ENCODE measurements at regions not wholly inside any gene's neighbourhood (a gene's known extent, or its start where the extent isn't known, plus 50 kb on each side); places are given as distances from the start of the nearest gene placed in this dataset.

DNA sequence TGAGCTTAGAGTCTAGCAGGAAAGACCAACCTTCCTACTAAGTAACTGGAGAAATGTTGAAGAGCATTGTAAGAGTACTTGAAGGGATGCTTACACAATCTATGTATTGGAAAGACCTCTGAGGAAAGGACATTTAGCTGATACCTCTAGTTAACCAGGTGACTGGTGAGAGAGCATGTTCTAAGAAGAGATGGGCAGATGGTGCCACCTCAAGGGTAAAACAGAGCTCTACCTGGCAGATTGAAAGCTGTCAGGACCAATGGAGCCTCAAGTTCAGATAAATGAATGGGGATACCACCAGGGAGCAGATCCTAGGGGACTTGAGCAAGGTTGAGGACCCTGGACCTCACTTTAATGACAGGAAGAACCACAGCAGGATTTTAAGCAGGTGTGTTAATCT lies 196.4 kb downstream of the QDPR start:
- no peaks in the 10 kb centered on the region for H3K36me3 Mint-ChIP-seq (ENCODE audit: insufficient read depth)

DNA sequence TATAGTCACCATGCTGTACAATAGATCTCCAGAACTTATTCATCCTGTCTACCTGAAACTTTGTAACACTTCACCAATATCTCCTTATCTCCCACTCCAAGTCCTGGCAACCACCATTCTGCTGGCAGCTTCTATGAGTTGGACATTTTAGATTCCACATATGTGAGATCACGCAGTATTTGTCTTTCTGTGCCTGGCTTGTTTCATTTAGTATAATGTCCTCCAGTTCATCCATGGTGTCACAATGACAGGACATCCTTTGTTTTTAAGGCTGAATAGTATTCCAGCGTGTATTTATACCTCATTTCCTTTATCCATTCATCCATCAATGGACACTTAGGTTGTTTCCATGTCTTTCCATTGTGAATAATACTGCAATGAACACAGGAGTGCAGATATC lies 198.7 kb downstream of the QDPR start:
- Mint-ChIP-seq H3K27me3 (peaks cover 21% of the 10 kb centered on the region), H3K27ac (ENCODE audit: low read depth) (no peak overlapping the region), H3K4me1 (no peaks in the 10 kb centered on the region), H3K36me3 (ENCODE audit: insufficient read depth) (no peaks in the 10 kb centered on the region), H3K4me3 (no peak overlapping the region), H3K9me3 (no peaks in the 10 kb centered on the region)
- ATAC-seq (replicated peaks; ENCODE audit: extremely low read depth, poor library complexity, severe bottlenecking) (no peak), DNase-seq (ENCODE audit: low spot score in 2 of 2) (no peak)

More for the DNA sequence above, 196.4 kb downstream of the QDPR start:
- Mint-ChIP-seq H3K27me3 (peaks cover 21% of the 10 kb centered on the region), H3K9me3 (no peaks in the 10 kb centered on the region), H3K27ac (ENCODE audit: low read depth) (no peak overlapping the region), H3K4me3 (no peak overlapping the region), H3K4me1 (no peaks in the 10 kb centered on the region)
- ATAC-seq (replicated peaks; ENCODE audit: extremely low read depth, poor library complexity, severe bottlenecking) (no peak), DNase-seq (ENCODE audit: low spot score in 2 of 2) (no peak)

DNA sequence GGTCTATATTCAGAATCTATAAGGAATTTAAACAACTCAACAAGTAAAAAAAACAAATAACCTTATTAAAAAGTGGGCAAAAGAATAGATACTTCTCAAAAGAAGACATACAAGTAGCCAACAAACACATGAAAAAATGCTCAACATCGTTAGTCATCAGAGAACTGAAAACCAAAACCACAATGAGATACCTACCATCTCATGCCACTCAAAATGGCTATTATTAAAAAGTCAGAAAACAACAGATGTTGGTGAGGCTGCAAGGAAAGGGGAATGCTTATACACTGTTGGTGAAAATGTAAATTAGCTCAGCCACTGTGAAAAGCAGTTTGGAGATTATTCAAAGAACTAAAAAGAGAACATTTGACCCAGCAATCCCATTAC lies 201.6 kb downstream of the QDPR start:
- Mint-ChIP-seq H3K27me3 (no peaks in the 10 kb centered on the region), H3K4me3 (no peak overlapping the region), H3K9me3 (no peaks in the 10 kb centered on the region), H3K4me1 (no peaks in the 10 kb centered on the region), H3K27ac (ENCODE audit: low read depth) (no peak overlapping the region), H3K36me3 (ENCODE audit: insufficient read depth) (no peaks in the 10 kb centered on the region)
- DNase-seq (ENCODE audit: low spot score in 2 of 2) (no peak), ATAC-seq (replicated peaks; ENCODE audit: extremely low read depth, poor library complexity, severe bottlenecking) (no peak)

DNA sequence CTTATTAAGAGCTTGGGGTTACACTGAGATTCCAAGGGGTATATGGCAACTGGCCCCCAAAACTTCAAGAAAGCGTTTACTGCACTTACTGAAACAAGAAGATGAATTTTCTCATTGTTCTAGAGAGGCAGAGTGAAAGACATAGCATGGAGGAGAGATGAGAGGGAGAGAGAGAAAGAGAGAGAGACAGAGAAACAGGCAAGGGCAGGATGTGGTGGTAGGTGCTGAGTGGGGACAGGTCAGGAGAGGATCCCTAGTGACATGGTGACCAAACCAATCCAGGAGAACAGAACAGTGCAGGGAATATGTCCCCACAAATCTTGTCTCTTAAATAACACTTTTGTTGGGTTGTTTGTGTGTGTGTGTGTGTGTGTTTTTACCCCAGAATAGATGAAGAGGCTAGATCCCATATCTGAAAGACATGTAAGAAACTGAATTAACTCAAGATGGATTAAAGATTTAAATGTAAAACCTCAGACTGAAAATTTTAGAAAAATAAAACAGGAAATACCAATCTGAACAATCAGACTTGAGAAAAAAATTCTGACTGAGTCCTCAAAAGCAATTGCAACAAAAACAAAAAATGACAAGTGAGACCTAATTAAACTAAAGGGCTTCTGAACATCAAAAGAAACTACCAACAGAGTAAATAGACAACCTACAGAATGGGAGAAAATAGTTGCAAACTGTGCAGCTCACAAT lies 202.2 kb downstream of the QDPR start:
- Mint-ChIP-seq H3K36me3 (ENCODE audit: insufficient read depth) (no peaks in the 10 kb centered on the region), H3K27me3 (no peaks in the 10 kb centered on the region), H3K4me1 (no peaks in the 10 kb centered on the region), H3K9me3 (no peaks in the 10 kb centered on the region), H3K4me3 (no peak overlapping the region), H3K27ac (ENCODE audit: low read depth) (no peak overlapping the region)
- DNase-seq (ENCODE audit: low spot score in 2 of 2) (no peak), ATAC-seq (replicated peaks; ENCODE audit: extremely low read depth, poor library complexity, severe bottlenecking) (no peak)

DNA sequence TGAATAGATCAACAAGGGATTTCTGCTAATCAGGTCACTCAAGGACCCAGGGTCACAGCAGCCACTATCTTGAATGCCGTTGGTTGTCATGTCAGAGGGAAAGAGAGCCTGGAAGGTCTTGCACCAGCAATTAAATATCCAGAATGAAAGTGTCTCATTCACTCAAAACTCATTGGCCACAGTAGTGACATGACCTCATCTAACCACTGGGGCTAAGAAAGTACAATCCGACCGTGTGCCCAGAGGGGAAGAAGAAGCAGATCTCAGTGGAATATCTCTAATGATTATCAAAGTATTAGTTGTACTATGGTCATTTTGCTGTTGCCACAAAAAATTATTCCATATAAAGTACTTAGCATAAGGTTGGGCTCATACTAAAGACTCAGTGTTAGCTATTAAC lies 210.0 kb downstream of the QDPR start:
- Mint-ChIP-seq H3K4me3 (no peak overlapping the region), H3K4me1 (no peaks in the 10 kb centered on the region), H3K27ac (ENCODE audit: low read depth) (no peak overlapping the region), H3K27me3 (peaks cover 22% of the 10 kb centered on the region), H3K9me3 (no peaks in the 10 kb centered on the region), H3K36me3 (ENCODE audit: insufficient read depth) (no peaks in the 10 kb centered on the region)
- DNase-seq (ENCODE audit: low spot score in 2 of 2) (no peak), ATAC-seq (replicated peaks; ENCODE audit: extremely low read depth, poor library complexity, severe bottlenecking) (no peak)

DNA sequence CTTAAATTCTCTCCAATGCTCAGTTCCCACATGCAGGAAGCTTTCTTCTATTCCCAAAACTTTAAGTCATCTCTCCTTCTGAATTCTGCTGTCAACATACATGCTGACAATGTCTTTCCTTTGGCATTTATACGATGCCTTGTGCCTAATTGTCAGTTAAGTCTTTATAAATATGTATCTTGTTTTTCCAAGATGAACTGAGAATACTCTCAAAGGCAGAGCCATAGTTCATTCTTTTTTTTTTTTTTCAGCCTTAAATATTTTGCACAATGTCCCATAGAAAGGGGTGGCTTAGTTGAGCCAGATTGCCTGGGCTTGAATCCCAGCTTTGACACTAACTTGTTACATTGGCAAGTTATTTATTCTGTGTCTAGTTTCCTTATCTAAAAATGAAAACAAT lies 210.6 kb downstream of the QDPR start:
- H3K27me3 Mint-ChIP-seq: peaks cover 22% of the 10 kb centered on the region
- no peak overlapping the region for H3K27ac Mint-ChIP-seq (ENCODE audit: low read depth)
- H3K4me3 Mint-ChIP-seq: no peak overlapping the region
- DNase-seq (ENCODE audit: low spot score in 2 of 2): no peak
- no peaks in the 10 kb centered on the region for H3K9me3 Mint-ChIP-seq
- ATAC-seq (replicated peaks; ENCODE audit: extremely low read depth, poor library complexity, severe bottlenecking): no peak
- no peaks in the 10 kb centered on the region for H3K36me3 Mint-ChIP-seq (ENCODE audit: insufficient read depth)
- no peaks in the 10 kb centered on the region for H3K4me1 Mint-ChIP-seq

DNA sequence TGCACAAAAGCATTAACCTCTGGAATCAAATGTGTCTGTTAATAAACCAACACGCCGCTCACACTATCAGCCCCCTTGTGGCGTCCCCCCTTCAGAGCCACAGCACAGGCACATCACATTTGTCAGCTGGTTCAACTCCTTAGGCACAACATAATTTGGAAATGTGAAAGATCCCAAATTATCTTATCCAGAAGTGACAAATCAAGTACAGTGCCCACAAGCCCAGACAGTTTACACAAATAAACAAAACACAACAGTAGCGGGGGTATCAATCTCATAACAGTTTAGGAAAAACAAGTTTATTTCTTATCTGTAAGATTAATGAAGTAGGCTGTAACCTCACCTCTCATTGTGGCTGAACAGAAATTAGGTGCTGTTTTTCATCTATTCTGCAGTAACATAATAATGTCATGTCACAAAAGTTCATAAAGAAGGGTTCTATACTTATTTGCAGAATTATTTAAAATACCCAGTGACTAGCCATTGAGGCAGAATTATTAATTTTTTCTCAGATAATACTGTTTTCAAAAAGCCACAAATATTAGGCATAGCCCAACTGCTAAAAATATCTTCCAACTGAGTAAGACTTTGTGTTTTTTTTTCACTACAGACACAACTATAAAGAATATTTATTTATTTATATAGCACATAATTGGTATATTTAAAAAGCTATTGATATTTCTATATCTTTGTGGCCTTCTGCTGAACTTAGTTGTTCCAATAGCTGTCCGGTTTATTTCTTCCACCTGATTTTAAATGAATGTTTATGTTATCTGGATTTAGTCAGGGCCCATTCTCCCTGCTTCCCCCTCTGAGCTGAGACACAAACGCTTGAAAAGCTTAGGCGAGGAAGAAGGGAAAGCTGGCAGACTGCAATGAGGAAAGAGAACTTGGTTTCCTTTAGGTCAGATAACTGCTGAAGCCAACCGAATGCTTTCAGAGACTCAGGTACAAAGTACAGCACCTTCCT lies 214.7 kb downstream of the QDPR start:
- Mint-ChIP-seq H3K9me3 (no peaks in the 10 kb centered on the region), H3K4me1 (no peaks in the 10 kb centered on the region), H3K36me3 (ENCODE audit: insufficient read depth) (no peaks in the 10 kb centered on the region), H3K4me3 (no peak overlapping the region), H3K27me3 (peaks cover 41% of the 10 kb centered on the region), H3K27ac (ENCODE audit: low read depth) (no peak overlapping the region)
- DNase-seq (ENCODE audit: low spot score in 2 of 2) (no peak), ATAC-seq (replicated peaks; ENCODE audit: extremely low read depth, poor library complexity, severe bottlenecking) (no peak)

DNA sequence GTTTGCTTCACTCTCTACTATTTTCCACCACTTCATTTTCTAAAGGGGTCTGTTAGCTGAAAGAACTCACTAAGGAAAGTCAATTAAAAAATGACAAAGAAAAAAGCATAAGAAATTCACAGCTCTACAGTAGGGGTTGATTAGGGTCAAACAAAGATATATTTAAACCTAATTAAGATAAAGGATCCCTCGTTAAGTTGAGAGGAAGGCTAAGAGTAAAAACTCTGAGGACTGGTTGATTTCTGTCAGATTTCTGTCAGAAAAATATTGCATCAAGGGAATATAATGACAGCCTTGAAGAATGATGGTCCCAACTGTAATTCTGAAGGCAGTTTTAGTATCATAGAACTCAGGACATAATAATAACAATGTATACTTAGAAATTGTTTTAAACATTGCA lies 218.0 kb downstream of the QDPR start:
- H3K36me3 Mint-ChIP-seq (ENCODE audit: insufficient read depth): peaks cover 2% of the 10 kb centered on the region
- no peaks in the 10 kb centered on the region for H3K4me1 Mint-ChIP-seq
- H3K27me3 Mint-ChIP-seq: peaks cover 22% of the 10 kb centered on the region
- H3K4me3 Mint-ChIP-seq: no peak overlapping the region
- H3K9me3 Mint-ChIP-seq: no peaks in the 10 kb centered on the region
- no peak overlapping the region for H3K27ac Mint-ChIP-seq (ENCODE audit: low read depth)
- ATAC-seq (replicated peaks; ENCODE audit: extremely low read depth, poor library complexity, severe bottlenecking) (no peak), DNase-seq (ENCODE audit: low spot score in 2 of 2) (no peak)

DNA sequence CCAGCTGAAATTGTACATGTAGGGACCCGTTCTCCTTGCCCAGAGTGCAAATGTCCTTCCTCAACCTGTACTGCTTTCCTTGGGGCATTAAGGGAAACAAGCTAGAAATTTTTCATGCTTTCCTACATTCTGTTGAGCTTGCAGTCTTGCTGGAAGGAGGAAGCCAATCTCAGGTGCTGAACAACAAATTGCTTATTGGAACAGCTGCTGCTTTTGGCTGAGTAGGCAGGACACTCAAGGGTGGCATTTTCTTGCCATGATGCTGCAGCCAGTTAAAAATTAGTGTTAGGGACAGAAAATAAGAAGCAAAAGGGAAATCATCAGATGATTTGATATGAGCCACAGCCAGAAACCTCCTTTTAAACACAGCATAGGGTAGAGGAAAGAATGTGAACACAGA lies 223.7 kb downstream of the QDPR start:
- no peak for DNase-seq (ENCODE audit: low spot score in 2 of 2)
- Mint-ChIP-seq H3K27ac (ENCODE audit: low read depth) (no peak overlapping the region), H3K9me3 (no peaks in the 10 kb centered on the region), H3K27me3 (peaks cover 23% of the 10 kb centered on the region), H3K4me1 (no peaks in the 10 kb centered on the region), H3K4me3 (no peak overlapping the region), H3K36me3 (ENCODE audit: insufficient read depth) (peaks cover 2% of the 10 kb centered on the region)
- no peak for ATAC-seq (replicated peaks; ENCODE audit: extremely low read depth, poor library complexity, severe bottlenecking)

DNA sequence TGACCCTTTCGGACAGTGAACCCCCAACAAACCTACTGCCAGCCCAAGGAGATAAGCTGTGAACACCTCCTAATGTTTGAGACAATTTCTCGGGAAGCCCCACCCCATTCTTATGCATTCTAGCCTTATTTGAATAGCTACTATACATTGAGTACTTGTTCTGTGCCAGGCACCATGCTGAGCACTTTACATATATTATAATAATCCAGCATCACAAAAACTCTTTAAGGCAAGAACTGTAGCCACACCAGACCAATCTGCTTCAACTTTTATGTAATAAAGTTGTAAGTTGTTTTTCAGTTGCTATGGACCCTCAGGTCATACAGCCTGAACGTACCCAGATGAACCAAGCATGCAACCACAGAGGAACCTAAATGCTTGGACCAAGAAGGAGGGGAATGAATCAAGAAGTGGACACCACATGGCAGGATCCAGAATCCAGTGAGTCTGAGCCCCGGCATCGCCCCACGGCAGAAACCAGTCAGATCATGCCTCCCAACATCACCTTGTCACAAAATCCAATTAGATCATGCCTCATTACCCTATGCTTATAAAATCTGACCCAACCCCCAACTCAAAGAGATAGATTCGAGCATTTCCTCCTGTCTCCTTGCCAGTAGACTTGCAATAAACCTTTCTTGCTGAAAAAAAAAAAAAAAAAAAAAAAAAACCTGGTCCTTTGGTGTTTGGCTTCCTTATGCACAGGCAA lies 225.0 kb downstream of the QDPR start:
- Mint-ChIP-seq H3K36me3 (ENCODE audit: insufficient read depth) (peaks cover 2% of the 10 kb centered on the region), H3K27me3 (peaks cover 33% of the 10 kb centered on the region), H3K9me3 (no peaks in the 10 kb centered on the region), H3K4me1 (no peaks in the 10 kb centered on the region), H3K4me3 (no peak overlapping the region), H3K27ac (ENCODE audit: low read depth) (no peak overlapping the region)
- no peak for ATAC-seq (replicated peaks; ENCODE audit: extremely low read depth, poor library complexity, severe bottlenecking)
- no peak for DNase-seq (ENCODE audit: low spot score in 2 of 2)

DNA sequence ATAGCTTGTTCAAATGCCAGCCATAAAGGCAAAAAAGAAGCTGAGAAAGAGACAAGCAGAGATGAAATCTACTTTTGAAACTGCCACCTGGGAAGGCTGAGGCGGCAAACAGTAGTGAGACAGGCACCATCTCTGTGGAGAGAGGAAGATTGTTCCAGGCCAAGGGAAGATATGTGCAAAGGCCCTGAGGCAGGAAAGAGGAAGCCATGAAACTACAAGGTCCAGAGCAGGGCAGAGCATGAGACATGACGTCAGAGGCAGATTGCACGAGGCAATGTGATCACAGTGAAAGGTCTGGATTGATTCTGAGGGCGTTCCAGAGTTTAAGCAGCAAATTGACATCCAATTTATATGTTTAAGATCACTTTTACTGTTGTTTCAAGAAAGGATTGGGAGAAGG lies 226.1 kb downstream of the QDPR start:
- Mint-ChIP-seq H3K4me1 (no peaks in the 10 kb centered on the region), H3K36me3 (ENCODE audit: insufficient read depth) (no peaks in the 10 kb centered on the region), H3K9me3 (no peaks in the 10 kb centered on the region), H3K27ac (ENCODE audit: low read depth) (no peak overlapping the region), H3K27me3 (peaks cover 33% of the 10 kb centered on the region), H3K4me3 (no peak overlapping the region)
- no peak for ATAC-seq (replicated peaks; ENCODE audit: extremely low read depth, poor library complexity, severe bottlenecking)
- no peak for DNase-seq (ENCODE audit: low spot score in 2 of 2)

DNA sequence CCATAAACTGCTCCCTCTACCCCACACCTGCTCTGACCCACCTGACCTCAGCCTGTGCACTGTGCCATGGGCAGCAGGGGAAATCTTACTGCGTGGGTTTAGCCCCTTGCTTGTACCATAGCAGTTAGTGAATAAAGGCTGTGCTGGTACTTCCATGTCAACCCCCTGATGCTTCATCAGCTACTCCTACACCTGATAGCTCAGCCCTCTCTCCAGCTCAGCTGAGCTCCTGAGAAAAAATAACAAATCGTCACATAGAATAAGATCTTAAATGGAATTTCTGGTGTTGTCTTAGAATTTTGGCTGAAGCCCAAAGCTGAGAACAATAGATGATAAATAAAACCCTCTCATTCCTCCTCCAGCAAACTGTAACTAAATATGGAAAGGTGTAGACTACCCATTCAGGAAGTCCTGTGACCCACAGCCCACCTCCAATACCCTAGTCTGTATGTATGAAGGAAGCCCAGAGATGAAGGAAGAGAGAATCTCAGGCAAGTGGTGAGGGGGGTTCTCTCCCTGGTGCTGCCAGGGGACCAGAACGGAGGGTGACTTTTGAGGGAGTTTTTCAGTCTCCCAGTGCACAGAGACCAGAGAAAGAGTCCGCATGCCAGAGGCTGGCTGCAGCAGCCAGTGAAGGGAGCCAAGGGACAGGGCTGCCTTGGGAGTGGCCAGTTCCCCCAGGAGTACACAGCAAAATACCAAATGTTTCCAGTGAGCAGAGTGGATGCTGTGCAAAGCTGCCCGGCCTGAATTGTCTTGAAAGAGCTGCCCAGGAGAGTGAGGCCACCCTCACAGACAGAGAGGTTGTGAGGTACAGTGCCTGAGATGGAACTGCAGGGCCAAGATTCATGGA lies 227.3 kb downstream of the QDPR start:
- Mint-ChIP-seq H3K4me3 (no peak overlapping the region), H3K36me3 (ENCODE audit: insufficient read depth) (no peaks in the 10 kb centered on the region), H3K9me3 (no peaks in the 10 kb centered on the region), H3K4me1 (no peaks in the 10 kb centered on the region), H3K27me3 (peaks cover 33% of the 10 kb centered on the region), H3K27ac (ENCODE audit: low read depth) (no peak overlapping the region)
- no peak for DNase-seq (ENCODE audit: low spot score in 2 of 2)
- ATAC-seq (replicated peaks; ENCODE audit: extremely low read depth, poor library complexity, severe bottlenecking): no peak

Data from central memory CD8-positive, alpha-beta T cell (primary cell).